ENCODE measurements at regions not wholly inside any gene's neighbourhood (a gene's known extent, or its start where the extent isn't known, plus 50 kb on each side); places are given as distances from the start of the nearest gene placed in this dataset.

- DNase-seq: no peak
Observed at GRCh38 chr1:4962836-4963235, 308.4 kb downstream of the AJAP1 start.

GRCh38 chr1:4961935-4962645, 307.7 kb downstream of the AJAP1 start:
- DNase-seq: no peak

GRCh38 chr1:4960782-4961475, 306.5 kb downstream of the AJAP1 start:
- no peak for DNase-seq

GRCh38 chr1:4960336-4960735, 305.9 kb downstream of the AJAP1 start:
- no peak for DNase-seq

- DNase-seq: no peak
Observed at GRCh38 chr1:4959216-4959615, 304.8 kb downstream of the AJAP1 start.

GRCh38 chr1:4957027-4957426, 302.6 kb downstream of the AJAP1 start:
- DNase-seq: no peak

- DNase-seq: no peak
Observed at GRCh38 chr1:4954392-4954791, 300.0 kb downstream of the AJAP1 start.

- no peak for DNase-seq
Observed at GRCh38 chr1:4951601-4952000, 297.2 kb downstream of the AJAP1 start.

- no peak for DNase-seq
Observed at GRCh38 chr1:4946343-4946742, 291.9 kb downstream of the AJAP1 start.

GRCh38 chr1:4944911-4945310, 290.5 kb downstream of the AJAP1 start:
- DNase-seq: peak; percentile 6

- no peak for DNase-seq
Observed at GRCh38 chr1:4944072-4944471, 289.7 kb downstream of the AJAP1 start.

- no peak for DNase-seq
Observed at GRCh38 chr1:4939266-4939665, 284.9 kb downstream of the AJAP1 start.

- no peak for DNase-seq
Observed at GRCh38 chr1:4937876-4938534, 283.6 kb downstream of the AJAP1 start.

GRCh38 chr1:4935807-4936206, 281.4 kb downstream of the AJAP1 start:
- no peak for DNase-seq

- no peak for DNase-seq
Observed at GRCh38 chr1:4933232-4933631, 278.8 kb downstream of the AJAP1 start.

GRCh38 chr1:4932311-4933030, 278.1 kb downstream of the AJAP1 start:
- no peak for DNase-seq

- DNase-seq: no peak
Observed at GRCh38 chr1:4931486-4931885, 277.1 kb downstream of the AJAP1 start.

GRCh38 chr1:4928186-4928585, 273.8 kb downstream of the AJAP1 start:
- DNase-seq: no peak

GRCh38 chr1:4924356-4924755, 269.9 kb downstream of the AJAP1 start:
- DNase-seq: no peak

GRCh38 chr1:4916610-4917009, 262.2 kb downstream of the AJAP1 start:
- DNase-seq: peak; percentile 6

- no peak for DNase-seq
Observed at GRCh38 chr1:4915154-4915553, 260.7 kb downstream of the AJAP1 start.

GRCh38 chr1:4908486-4908885, 254.1 kb downstream of the AJAP1 start:
- no peak for DNase-seq

- DNase-seq: no peak
Observed at GRCh38 chr1:4894566-4894965, 240.2 kb downstream of the AJAP1 start.

- no peak for DNase-seq
Observed at GRCh38 chr1:4880626-4881025, 226.2 kb downstream of the AJAP1 start.
